Loucy (cell line): ENCODE measurements at regions not wholly inside any gene's neighbourhood (a gene's known extent, or its start where the extent isn't known, plus 50 kb on each side); places are given as distances from the start of the nearest gene placed in this dataset.

Source experiments
- CTCF ChIP-seq: fragments of 200-600 bp; sonication (generic); conservative IDR thresholded peaks from 2 replicates; pipeline ENCODE4 v1.5.1; 2014; ENCODE audit warnings: mild to moderate bottlenecking, antibody characterized with exemption, low read length
- EZH2phosphoT487 ChIP-seq: fragments of 200-600 bp; IDR thresholded peaks from 2 replicates; pipeline ENCODE4 v1.6.1; 2018; ENCODE audit warnings: antibody characterized with exemption, mild to moderate bottlenecking, moderate library complexity, borderline replicate concordance

- TF ChIP-seq CTCF (no peak), EZH2phosphoT487 (no peak)
These were observed 991.5 kb upstream of the TYRP1 start for GRCh38 chr9:11701706-11702105.
